ENCODE measurements at regions not wholly inside any gene's neighbourhood (a gene's known extent, or its start where the extent isn't known, plus 50 kb on each side); places are given as distances from the start of the nearest gene placed in this dataset.
A peak's percentile ranks its signal among the peaks of the same experiment; 100 is the strongest.

GRCh38 chr1:55839626-55840025 is 624.5 kb upstream of the USP24 start:
- Mint-ChIP-seq H3K36me3 (no peaks in the 10 kb centered on the region), H3K27me3 (peaks cover 10 to 18% of the 10 kb centered on the region in 2 donors)

GRCh38 chr1:55839221-55839620 is 624.1 kb upstream of the USP24 start:
- Mint-ChIP-seq H3K9me3 (no peaks in the 10 kb centered on the region), H3K4me1 (ENCODE audit: low read depth in 2 of 2) (no peaks in the 10 kb centered on the region), H3K36me3 (no peaks in the 10 kb centered on the region), H3K27me3 (peaks cover 10 to 19% of the 10 kb centered on the region in 2 donors), H3K27ac (no peak overlapping the region), H3K4me3 (no peak overlapping the region)
- no peak for ATAC-seq
- no peak for DNase-seq (ENCODE audit: low spot score)

More at GRCh38 chr1:55839626-55840025, 624.5 kb upstream of the USP24 start:
- no peak overlapping the region for H3K27ac Mint-ChIP-seq
- no peaks in the 10 kb centered on the region for H3K9me3 Mint-ChIP-seq
- H3K4me3 Mint-ChIP-seq, result no peak overlapping the region
- H3K4me1 Mint-ChIP-seq (ENCODE audit: low read depth in 2 of 2), result no peaks in the 10 kb centered on the region
- DNase-seq (ENCODE audit: low spot score) (no peak), ATAC-seq (no peak)

GRCh38 chr1:55836086-55836485 is 620.9 kb upstream of the USP24 start:
- DNase-seq (ENCODE audit: low spot score) (no peak), ATAC-seq (no peak)
- Mint-ChIP-seq H3K36me3 (no peaks in the 10 kb centered on the region), H3K27me3 (peaks cover 12 to 24% of the 10 kb centered on the region in 2 donors), H3K9me3 (no peaks in the 10 kb centered on the region), H3K4me3 (no peak overlapping the region), H3K27ac (no peak overlapping the region), H3K4me1 (ENCODE audit: low read depth in 2 of 2) (no peaks in the 10 kb centered on the region)

- Mint-ChIP-seq H3K36me3 (no peaks in the 10 kb centered on the region), H3K4me3 (no peak overlapping the region), H3K4me1 (ENCODE audit: low read depth in 2 of 2) (no peaks in the 10 kb centered on the region)
These were observed 618.4 kb upstream of the USP24 start for GRCh38 chr1:55833529-55834091.

GRCh38 chr1:55831759-55832158 is 616.6 kb upstream of the USP24 start:
- Mint-ChIP-seq H3K4me1 (ENCODE audit: low read depth in 2 of 2) (no peaks in the 10 kb centered on the region), H3K4me3 (no peak overlapping the region), H3K9me3 (no peaks in the 10 kb centered on the region), H3K36me3 (no peaks in the 10 kb centered on the region), H3K27me3 (peaks cover 5 to 16% of the 10 kb centered on the region in 2 donors), H3K27ac (no peak overlapping the region)
- ATAC-seq (no peak), DNase-seq (ENCODE audit: low spot score) (no peak)

More at GRCh38 chr1:55833529-55834091, 618.4 kb upstream of the USP24 start:
- peaks cover 6 to 16% of the 10 kb centered on the region in 2 donors for H3K27me3 Mint-ChIP-seq
- no peak for DNase-seq (ENCODE audit: low spot score)
- ATAC-seq, result no peak
- H3K27ac Mint-ChIP-seq, result no peak overlapping the region
- H3K9me3 Mint-ChIP-seq, result no peaks in the 10 kb centered on the region

- Mint-ChIP-seq H3K27me3 (peaks cover 0 to 8% of the 10 kb centered on the region in 2 donors), H3K36me3 (no peaks in the 10 kb centered on the region), H3K4me1 (ENCODE audit: low read depth in 2 of 2) (no peaks in the 10 kb centered on the region), H3K27ac (no peak overlapping the region), H3K4me3 (no peak overlapping the region), H3K9me3 (no peaks in the 10 kb centered on the region)
- DNase-seq (ENCODE audit: low spot score) (no peak), ATAC-seq (no peak)
These were observed 612.9 kb upstream of the USP24 start for GRCh38 chr1:55828044-55828443.

- H3K36me3 Mint-ChIP-seq, result no peaks in the 10 kb centered on the region
- peaks cover 0 to 10% of the 10 kb centered on the region in 2 donors for H3K27me3 Mint-ChIP-seq
- no peak for DNase-seq (ENCODE audit: low spot score)
- H3K9me3 Mint-ChIP-seq, result no peaks in the 10 kb centered on the region
- H3K27ac Mint-ChIP-seq, result no peak overlapping the region
- H3K4me1 Mint-ChIP-seq (ENCODE audit: low read depth in 2 of 2), result no peaks in the 10 kb centered on the region
- no peak overlapping the region for H3K4me3 Mint-ChIP-seq
- no peak for ATAC-seq
These were observed 612.2 kb upstream of the USP24 start for GRCh38 chr1:55827350-55827749.

- DNase-seq (ENCODE audit: low spot score), result no peak
- Mint-ChIP-seq H3K4me1 (ENCODE audit: low read depth in 2 of 2) (no peaks in the 10 kb centered on the region), H3K27ac (no peak overlapping the region), H3K36me3 (no peaks in the 10 kb centered on the region), H3K9me3 (no peaks in the 10 kb centered on the region), H3K4me3 (no peak overlapping the region), H3K27me3 (peaks cover 8% of the 10 kb centered on the region in 2 donors)
- ATAC-seq, result peak in 1 of 2 donors; percentile 43
These were observed 611.4 kb upstream of the USP24 start for GRCh38 chr1:55826381-55827080.

GRCh38 chr1:55825461-55825860 is 610.3 kb upstream of the USP24 start:
- H3K4me3 Mint-ChIP-seq, result no peak overlapping the region
- H3K27ac Mint-ChIP-seq, result no peak overlapping the region
- H3K36me3 Mint-ChIP-seq, result no peaks in the 10 kb centered on the region
- H3K4me1 Mint-ChIP-seq (ENCODE audit: low read depth in 2 of 2), result no peaks in the 10 kb centered on the region
- H3K9me3 Mint-ChIP-seq, result no peaks in the 10 kb centered on the region
- DNase-seq (ENCODE audit: low spot score) (no peak), ATAC-seq (no peak)
- peaks cover 8 to 11% of the 10 kb centered on the region in 2 donors for H3K27me3 Mint-ChIP-seq

GRCh38 chr1:55824251-55824640 is 609.1 kb upstream of the USP24 start:
- H3K4me1 Mint-ChIP-seq (ENCODE audit: low read depth in 2 of 2), result no peaks in the 10 kb centered on the region
- no peaks in the 10 kb centered on the region for H3K36me3 Mint-ChIP-seq
- H3K27ac Mint-ChIP-seq, result no peak overlapping the region
- H3K9me3 Mint-ChIP-seq, result no peaks in the 10 kb centered on the region
- H3K4me3 Mint-ChIP-seq, result no peak overlapping the region
- no peak for ATAC-seq
- H3K27me3 Mint-ChIP-seq, result peaks cover 8 to 11% of the 10 kb centered on the region in 2 donors
- no peak for DNase-seq (ENCODE audit: low spot score)

- Mint-ChIP-seq H3K27ac (no peak overlapping the region), H3K9me3 (no peaks in the 10 kb centered on the region), H3K36me3 (no peaks in the 10 kb centered on the region), H3K4me1 (ENCODE audit: low read depth in 2 of 2) (no peaks in the 10 kb centered on the region), H3K4me3 (no peak overlapping the region), H3K27me3 (peaks cover 10 to 11% of the 10 kb centered on the region in 2 donors)
- no peak for DNase-seq (ENCODE audit: low spot score)
- ATAC-seq, result no peak
These were observed 608.5 kb upstream of the USP24 start for GRCh38 chr1:55823541-55824250.

GRCh38 chr1:55822891-55823290 is 607.7 kb upstream of the USP24 start:
- no peaks in the 10 kb centered on the region for H3K36me3 Mint-ChIP-seq
- no peaks in the 10 kb centered on the region for H3K4me1 Mint-ChIP-seq (ENCODE audit: low read depth in 2 of 2)
- ATAC-seq (no peak), DNase-seq (ENCODE audit: low spot score) (no peak)
- H3K9me3 Mint-ChIP-seq, result no peaks in the 10 kb centered on the region
- no peak overlapping the region for H3K4me3 Mint-ChIP-seq
- H3K27me3 Mint-ChIP-seq, result peaks cover 10 to 11% of the 10 kb centered on the region in 2 donors
- no peak overlapping the region for H3K27ac Mint-ChIP-seq

- peaks cover 7 to 11% of the 10 kb centered on the region in 2 donors for H3K27me3 Mint-ChIP-seq
- H3K27ac Mint-ChIP-seq, result no peak overlapping the region
- ATAC-seq (no peak), DNase-seq (ENCODE audit: low spot score) (no peak)
- no peak overlapping the region for H3K4me3 Mint-ChIP-seq
- H3K36me3 Mint-ChIP-seq, result no peaks in the 10 kb centered on the region
- no peaks in the 10 kb centered on the region for H3K4me1 Mint-ChIP-seq (ENCODE audit: low read depth in 2 of 2)
- H3K9me3 Mint-ChIP-seq, result no peaks in the 10 kb centered on the region
These were observed 606.1 kb upstream of the USP24 start for GRCh38 chr1:55821234-55821633.

- Mint-ChIP-seq H3K27me3 (peaks cover 10 to 11% of the 10 kb centered on the region in 2 donors), H3K4me1 (ENCODE audit: low read depth in 2 of 2) (no peaks in the 10 kb centered on the region), H3K27ac (no peak overlapping the region), H3K36me3 (no peaks in the 10 kb centered on the region), H3K4me3 (no peak overlapping the region), H3K9me3 (no peaks in the 10 kb centered on the region)
- no peak for DNase-seq (ENCODE audit: low spot score)
- no peak for ATAC-seq
These were observed 605.3 kb upstream of the USP24 start for GRCh38 chr1:55820501-55820900.
